OCI-LY1 (cell line): ENCODE measurements at regions not wholly inside any gene's neighbourhood (a gene's known extent, or its start where the extent isn't known, plus 50 kb on each side); places are given as distances from the start of the nearest gene placed in this dataset.

ENCODE experiments used
- CTCF ChIP-seq: fragments of 200-600 bp; sonication (generic), shearing (Covaris generic); IDR thresholded peaks from 2 replicates; pipeline ENCODE4 v1.5.1; 2017; ENCODE audit warnings: mild to moderate bottlenecking, antibody characterized with exemption, low read length, moderate library complexity, mixed read lengths
- EZH2 ChIP-seq: fragments of 200-600 bp; sonication (generic), shearing (Covaris generic); IDR thresholded peaks from 2 replicates; pipeline ENCODE4 v1.8.0; 2017; ENCODE audit warnings: borderline replicate concordance, mixed run types, mild to moderate bottlenecking, antibody characterized with exemption, low read length, moderate library complexity, mixed read lengths

- TF ChIP-seq CTCF (no peak), EZH2 (no peak)
Observed at GRCh38 chr14:87397499-87397898, 595.5 kb downstream of the GALC start.
